MM.1S (cell line): ENCODE measurements at regions not wholly inside any gene's neighbourhood (a gene's known extent, or its start where the extent isn't known, plus 50 kb on each side); places are given as distances from the start of the nearest gene placed in this dataset.

ENCODE experiments used
- DNase-seq: peaks from one replicate; pipeline ENCODE4 v3.0.0-alpha.2; 2015
- H2AFZ ChIP-seq: fragments of 300-600 bp; sonication (generic); 2 replicates; pipeline ENCODE4 v1.6.0; 2016; ENCODE audit warnings: antibody characterized with exemption, low read length
- H3F3A ChIP-seq: fragments of 300-600 bp; sonication (generic); 2 replicates; pipeline ENCODE4 v1.6.1; 2016; ENCODE audit warnings: mild to moderate bottlenecking, antibody characterized with exemption, low read length, moderate library complexity, mixed read lengths; ENCODE audit not compliant: insufficient read depth
- H3K27ac ChIP-seq: fragments of 300-600 bp; sonication (generic); 2 replicates; pipeline ENCODE4 v1.5.1; 2016; ENCODE audit warnings: mild to moderate bottlenecking, low read length
- H3K27me3 ChIP-seq: fragments of 300-600 bp; sonication (generic); replicated peaks from 2 replicates; pipeline ENCODE4 v1.6.0; 2016; ENCODE audit warnings: low read length; ENCODE audit not compliant: insufficient read depth
- H3K36me3 ChIP-seq: fragments of 300-600 bp; sonication (generic); replicated peaks from 2 replicates; pipeline ENCODE4 v1.6.1; 2016; ENCODE audit warnings: mild to moderate bottlenecking, low read length, mixed read lengths; ENCODE audit not compliant: insufficient read depth
- H3K4me1 ChIP-seq: fragments of 300-600 bp; sonication (generic); 2 replicates; pipeline ENCODE4 v1.6.1; 2016; ENCODE audit warnings: low read length, mixed read lengths
- H3K4me2 ChIP-seq: fragments of 300-600 bp; sonication (generic); 2 replicates; pipeline ENCODE4 v1.6.0; 2016; ENCODE audit warnings: low read depth, low read length
- H3K4me3 ChIP-seq: fragments of 300-600 bp; sonication (generic); 2 replicates; pipeline ENCODE4 v1.5.1; 2016; ENCODE audit warnings: low read length, mixed read lengths
- H3K79me2 ChIP-seq: fragments of 300-600 bp; sonication (generic); 2 replicates; pipeline ENCODE4 v1.6.1; 2016; ENCODE audit warnings: mixed run types, low read length, mixed read lengths
- H3K9ac ChIP-seq: fragments of 300-600 bp; sonication (generic); 2 replicates; pipeline ENCODE4 v1.6.1; 2016; ENCODE audit warnings: low read length, mixed read lengths
- H3K9me2 ChIP-seq: fragments of 300-600 bp; sonication (generic); replicated peaks from 2 replicates; pipeline ENCODE4 v1.6.1; 2016; ENCODE audit warnings: mild to moderate bottlenecking, low read length, mixed read lengths; ENCODE audit not compliant: insufficient read depth
- H3K9me3 ChIP-seq: fragments of 300-600 bp; sonication (generic); replicated peaks from 2 replicates; pipeline ENCODE4 v1.6.1; 2016; ENCODE audit warnings: mild to moderate bottlenecking, low read length, mixed read lengths; ENCODE audit not compliant: insufficient read depth
- H4K20me1 ChIP-seq: fragments of 300-600 bp; sonication (generic); 2 replicates; pipeline ENCODE4 v1.6.1; 2016; ENCODE audit warnings: mild to moderate bottlenecking, low read length, moderate library complexity, mixed read lengths; ENCODE audit not compliant: insufficient read depth
- CTCF ChIP-seq: fragments of 300-600 bp; sonication (generic); IDR thresholded peaks from 2 replicates; pipeline ENCODE4 v1.5.1; 2016; ENCODE audit warnings: antibody characterized with exemption, low read length, mixed read lengths
- EZH2 ChIP-seq: fragments of 300-600 bp; sonication (generic); optimal IDR thresholded peaks from 2 replicates; pipeline ENCODE3; 2017; ENCODE audit warnings: low read depth, mild to moderate bottlenecking, antibody characterized with exemption, low read length, mixed read lengths
- EZH2phosphoT487 ChIP-seq: fragments of 300-600 bp; sonication (generic); IDR thresholded peaks from 2 replicates; pipeline ENCODE4 v1.6.1; 2018; ENCODE audit warnings: antibody characterized with exemption, low read length

- no peaks in the 10 kb centered on the region for H3K9me2 ChIP-seq
- no peaks in the 10 kb centered on the region for H3K36me3 ChIP-seq
- TF ChIP-seq EZH2 (no peak), CTCF (no peak), EZH2phosphoT487 (no peak)
- no peak overlapping the region for H3K9ac ChIP-seq
- H3K79me2 ChIP-seq, result no peaks in the 10 kb centered on the region
- H3K27ac ChIP-seq, result no peak overlapping the region
- no peaks in the 10 kb centered on the region for H4K20me1 ChIP-seq
- no peaks in the 10 kb centered on the region for H3K4me1 ChIP-seq
- H3K4me3 ChIP-seq, result no peak overlapping the region
- H3K4me2 ChIP-seq, result no peak overlapping the region
- no peaks in the 10 kb centered on the region for H3F3A ChIP-seq
- DNase-seq, result no peak
- no peak overlapping the region for H2AFZ ChIP-seq
- no peaks in the 10 kb centered on the region for H3K9me3 ChIP-seq
- H3K27me3 ChIP-seq, result no peaks in the 10 kb centered on the region
These were observed 140.6 kb upstream of the BANK1 start for GRCh38 chr4:101649790-101650515.

GRCh38 chr4:101647710-101648034 is 142.9 kb upstream of the BANK1 start:
- Histone ChIP-seq H3K4me3 (no peak overlapping the region), H3K9me3 (no peaks in the 10 kb centered on the region), H2AFZ (no peak overlapping the region), H3K4me2 (no peak overlapping the region), H3F3A (no peaks in the 10 kb centered on the region), H3K9ac (no peak overlapping the region), H3K9me2 (no peaks in the 10 kb centered on the region), H3K36me3 (no peaks in the 10 kb centered on the region), H3K27me3 (no peaks in the 10 kb centered on the region), H4K20me1 (no peaks in the 10 kb centered on the region), H3K4me1 (no peaks in the 10 kb centered on the region), H3K27ac (no peak overlapping the region), H3K79me2 (no peaks in the 10 kb centered on the region)
- no peak for DNase-seq
- no peak for TF ChIP-seq CTCF
- TF ChIP-seq EZH2, result no peak
- TF ChIP-seq EZH2phosphoT487, result no peak

- no peaks in the 10 kb centered on the region for H3K9me2 ChIP-seq
- TF ChIP-seq EZH2phosphoT487, result no peak
- no peak for TF ChIP-seq CTCF
- TF ChIP-seq EZH2, result no peak
- H2AFZ ChIP-seq, result no peak overlapping the region
- H3K27ac ChIP-seq, result no peak overlapping the region
- no peaks in the 10 kb centered on the region for H3K36me3 ChIP-seq
- no peaks in the 10 kb centered on the region for H3K27me3 ChIP-seq
- no peaks in the 10 kb centered on the region for H3K4me1 ChIP-seq
- H3K9me3 ChIP-seq, result no peaks in the 10 kb centered on the region
- no peaks in the 10 kb centered on the region for H4K20me1 ChIP-seq
- no peak for DNase-seq
- no peaks in the 10 kb centered on the region for H3K79me2 ChIP-seq
- H3F3A ChIP-seq, result no peaks in the 10 kb centered on the region
- no peak overlapping the region for H3K4me3 ChIP-seq
- no peak overlapping the region for H3K9ac ChIP-seq
- no peak overlapping the region for H3K4me2 ChIP-seq
These were observed 146.0 kb upstream of the BANK1 start for GRCh38 chr4:101644516-101644915.
